Nucleus accumbens (tissue), 56 donors: ENCODE measurements at regions not wholly inside any gene's neighbourhood (a gene's known extent, or its start where the extent isn't known, plus 50 kb on each side); places are given as distances from the start of the nearest gene placed in this dataset.

Experiments
- DNase-seq, 56 donors: peaks; one replicate each; lab custom pipeline; 2025; lab: John Stamatoyannopoulos, UW

GRCh38 chr1:232300466-232300865 lies 329.5 kb downstream of the SIPA1L2 start:
- DNase-seq, result no peak

- DNase-seq, result no peak
Measured at GRCh38 chr1:232296461-232296860, 333.5 kb downstream of the SIPA1L2 start.

DNA sequence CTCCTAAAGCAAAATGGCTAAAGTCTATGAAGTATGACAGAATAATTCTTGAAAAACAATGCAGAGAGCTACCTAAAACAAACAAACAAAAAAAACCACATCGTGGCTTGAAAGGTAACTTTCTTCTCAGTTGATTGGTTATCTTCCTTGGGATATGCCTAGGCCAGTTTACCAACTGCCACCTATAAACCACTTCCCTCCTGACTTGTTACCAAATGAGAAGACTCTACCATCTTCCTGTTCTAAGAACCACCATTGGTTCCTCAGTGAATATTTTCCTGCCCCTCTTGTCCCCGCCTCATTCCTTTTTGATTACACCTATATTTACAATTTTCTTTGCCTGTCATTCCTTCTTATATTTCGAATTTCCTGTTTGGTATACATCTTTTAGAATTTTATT lies 336.6 kb downstream of the SIPA1L2 start:
- no peak for DNase-seq

- DNase-seq, result no peak
Measured at GRCh38 chr1:232292818-232293217, 337.1 kb downstream of the SIPA1L2 start.

- DNase-seq, result no peak
Measured at GRCh38 chr1:232292239-232292638, 337.7 kb downstream of the SIPA1L2 start.

GRCh38 chr1:232291681-232292080 lies 338.3 kb downstream of the SIPA1L2 start:
- DNase-seq, result no peak

GRCh38 chr1:232291261-232291660 lies 338.7 kb downstream of the SIPA1L2 start:
- no peak for DNase-seq

DNA sequence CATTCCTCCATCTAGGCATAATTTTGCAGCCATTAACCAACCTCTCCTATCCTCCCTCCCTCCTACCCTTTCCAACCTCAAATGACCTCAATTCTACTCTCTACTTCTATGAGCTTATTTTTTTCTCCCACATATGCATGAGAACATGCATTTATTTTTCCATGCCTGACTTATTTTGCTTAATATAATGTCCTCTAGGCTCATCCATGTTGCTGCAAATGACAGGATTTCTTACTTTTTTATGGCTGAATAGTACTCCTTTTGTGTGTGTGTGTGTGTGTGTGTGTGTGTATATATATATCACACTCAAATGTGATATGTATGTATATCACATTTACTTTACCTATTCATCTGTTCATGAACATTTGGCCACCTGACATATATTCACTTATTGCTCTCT lies 339.4 kb downstream of the SIPA1L2 start:
- no peak for DNase-seq

- no peak for DNase-seq
Measured at GRCh38 chr1:232287676-232288569, 342.0 kb downstream of the SIPA1L2 start.

- DNase-seq, result no peak
Measured at GRCh38 chr1:232285138-232285537, 344.8 kb downstream of the SIPA1L2 start.

DNA sequence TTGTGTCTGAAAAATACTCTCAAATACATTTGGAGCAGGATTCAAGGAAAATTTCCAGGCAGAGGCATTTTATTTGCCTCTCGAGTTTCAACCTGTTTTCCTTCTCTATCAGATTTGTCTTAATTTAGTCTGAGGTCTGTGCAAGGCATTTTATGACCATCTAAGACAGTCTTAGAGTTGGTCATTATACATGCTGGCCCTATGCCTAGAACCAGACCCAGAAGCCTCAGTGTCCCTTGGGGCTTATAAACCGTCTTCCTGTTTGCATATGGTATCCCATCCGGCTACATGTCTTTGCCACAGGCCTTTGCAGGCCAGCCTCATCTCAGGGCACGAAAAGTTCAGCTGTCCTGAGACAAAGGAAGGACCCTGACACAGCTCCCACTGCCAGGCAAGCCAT lies 346.1 kb downstream of the SIPA1L2 start:
- DNase-seq, result no peak

DNA sequence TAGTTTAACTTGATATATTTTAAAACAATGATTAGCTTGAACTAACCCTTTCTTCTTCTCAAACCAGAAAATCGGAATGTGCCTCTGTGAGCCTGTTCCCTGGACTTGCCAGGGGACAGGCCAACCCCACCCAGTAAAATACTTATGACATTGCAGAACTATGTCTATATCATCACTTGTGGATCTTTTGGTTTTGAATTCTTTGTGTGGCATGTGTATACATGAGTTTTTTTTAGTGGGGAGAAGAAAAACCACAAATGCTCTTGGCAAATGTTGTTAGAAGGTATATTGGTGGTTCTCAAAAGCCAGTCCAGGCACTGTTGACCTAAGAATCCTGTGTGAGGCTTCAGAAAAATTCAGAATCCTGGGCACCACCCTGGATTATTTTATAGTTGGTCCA lies 347.4 kb downstream of the SIPA1L2 start:
- DNase-seq, result no peak

GRCh38 chr1:232280910-232281309 lies 349.0 kb downstream of the SIPA1L2 start:
- no peak for DNase-seq

DNA sequence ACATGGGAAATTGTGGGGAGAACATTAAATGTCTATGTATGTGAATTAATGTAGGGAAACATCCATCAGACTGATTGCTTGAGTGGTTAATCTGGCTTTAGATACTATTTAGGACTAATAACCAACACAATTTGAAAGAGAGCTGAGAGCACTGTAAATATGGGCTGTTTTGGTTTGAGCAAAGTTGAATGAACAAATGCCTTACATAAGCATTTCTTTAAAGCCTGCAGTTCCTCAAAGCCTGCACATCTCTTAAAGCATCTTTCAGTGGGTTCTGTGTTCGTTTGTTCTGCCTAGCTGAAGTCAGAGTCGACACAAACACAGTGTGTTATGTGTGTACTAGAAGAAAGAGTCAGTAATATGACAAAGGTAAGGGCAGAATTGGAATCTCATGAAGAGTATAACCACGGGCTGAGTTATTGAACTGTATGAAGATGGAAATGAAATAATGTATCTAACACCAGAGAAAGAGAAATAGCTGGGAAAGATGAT lies 350.0 kb downstream of the SIPA1L2 start:
- no peak for DNase-seq

- DNase-seq, result no peak
Measured at GRCh38 chr1:232278925-232279324, 351.0 kb downstream of the SIPA1L2 start.

DNA sequence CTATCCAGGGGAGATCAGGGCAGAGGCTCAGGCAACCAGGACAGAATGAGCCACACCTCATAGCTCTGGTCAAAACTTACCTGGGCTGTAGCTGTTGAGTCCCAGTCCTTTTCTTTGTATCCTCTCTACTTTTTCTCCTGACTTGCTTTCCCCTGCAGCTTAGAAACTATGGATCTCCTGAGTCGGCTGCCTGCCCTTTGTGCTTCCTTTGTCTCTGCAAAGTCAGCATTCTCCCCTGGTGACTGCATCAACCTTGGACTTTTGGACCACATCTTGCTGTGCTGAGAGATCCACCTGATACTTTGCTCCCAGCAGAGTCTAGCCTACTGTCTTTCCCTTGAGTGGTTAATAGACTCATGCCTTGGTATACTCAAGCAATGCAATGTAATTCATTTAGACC lies 353.3 kb downstream of the SIPA1L2 start:
- no peak for DNase-seq

GRCh38 chr1:232274999-232275710 lies 354.8 kb downstream of the SIPA1L2 start:
- DNase-seq, result no peak

DNA sequence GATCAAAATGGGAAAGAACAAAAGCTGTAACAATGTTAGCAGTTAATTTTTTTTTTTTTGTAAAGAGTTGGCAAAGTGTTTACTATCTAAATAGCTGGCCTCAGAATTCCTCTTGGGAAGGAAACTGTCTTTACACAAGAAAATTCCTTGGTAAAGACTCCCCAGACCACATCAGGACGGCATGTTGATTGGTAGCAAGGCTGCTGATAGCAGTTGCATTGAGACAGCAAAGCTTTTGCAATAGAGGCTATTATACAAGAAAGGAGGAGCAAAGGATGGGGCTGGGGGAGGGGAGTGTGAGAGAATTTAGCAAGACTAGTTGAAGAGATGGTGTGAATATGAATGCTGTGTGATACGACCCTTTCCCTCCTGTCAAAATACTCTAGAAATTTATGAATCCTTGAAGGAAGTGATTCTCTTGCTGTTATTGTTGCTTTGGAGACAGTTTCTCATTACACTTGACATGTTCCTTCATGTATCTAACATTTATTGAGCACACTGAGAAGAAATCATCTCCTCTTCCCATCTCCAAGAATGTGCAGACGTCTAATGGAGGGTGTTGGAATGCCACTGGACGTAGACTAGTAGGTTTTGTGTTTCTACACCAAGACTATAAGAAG lies 355.6 kb downstream of the SIPA1L2 start:
- DNase-seq, result no peak

DNA sequence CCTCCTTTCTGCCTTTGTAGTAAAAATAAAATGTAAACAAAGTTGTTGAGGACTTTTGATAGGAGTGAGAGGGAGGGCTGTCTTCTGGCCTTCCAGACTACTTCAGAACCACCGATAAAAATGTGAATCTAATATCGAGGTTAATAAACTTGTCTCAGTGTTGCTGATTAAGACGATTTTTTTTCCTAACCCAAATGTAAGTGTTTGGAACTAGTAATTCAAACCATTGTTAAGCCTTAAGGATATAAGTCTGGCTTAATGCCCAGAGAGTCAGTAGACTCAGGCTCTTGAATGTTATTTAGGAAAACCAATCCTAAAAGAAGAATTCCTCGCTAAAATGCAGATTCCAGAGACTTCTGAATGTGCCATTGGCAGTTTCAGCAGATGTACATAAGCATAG lies 356.9 kb downstream of the SIPA1L2 start:
- DNase-seq, result no peak

- DNase-seq, result no peak
Measured at GRCh38 chr1:232271991-232272589, 357.8 kb downstream of the SIPA1L2 start.

GRCh38 chr1:232271299-232271698 lies 358.6 kb downstream of the SIPA1L2 start:
- no peak for DNase-seq
